GM19324 (cell line): ENCODE measurements at regions not wholly inside any gene's neighbourhood (a gene's known extent, or its start where the extent isn't known, plus 50 kb on each side); places are given as distances from the start of the nearest gene placed in this dataset.

Experiments
- ATAC-seq: cut with Tn5 transposase; IDR thresholded peaks from one replicate; pipeline ENCODE4 v1.9.1; 2021; ENCODE audit warnings: mild to moderate bottlenecking, moderate library complexity; ENCODE audit not compliant: unreplicated experiment, low FRiP score

DNA sequence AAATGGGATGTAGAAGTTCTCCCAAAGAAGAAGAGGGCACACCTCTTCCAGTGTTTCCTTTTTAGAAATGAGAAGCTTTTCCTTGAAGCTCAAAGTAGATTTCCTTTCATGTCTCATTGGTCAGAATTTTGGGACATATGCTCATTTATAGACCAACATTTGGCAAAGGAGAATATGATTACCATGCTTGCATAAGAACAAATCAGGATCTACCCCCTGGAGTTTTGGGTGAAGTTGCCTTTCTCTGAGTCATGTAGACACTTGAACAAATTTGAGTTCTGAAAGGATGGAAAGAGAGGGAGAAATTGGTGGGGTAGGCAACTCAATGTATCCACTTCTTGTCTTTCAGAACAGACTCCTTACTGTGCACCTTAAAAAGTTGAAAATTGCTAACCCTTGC is 409.0 kb downstream of the SLC4A3 start:
- ATAC-seq: no peak

GRCh38 chr2:220040346-220040745 is 412.9 kb downstream of the SLC4A3 start:
- no peak for ATAC-seq

DNA sequence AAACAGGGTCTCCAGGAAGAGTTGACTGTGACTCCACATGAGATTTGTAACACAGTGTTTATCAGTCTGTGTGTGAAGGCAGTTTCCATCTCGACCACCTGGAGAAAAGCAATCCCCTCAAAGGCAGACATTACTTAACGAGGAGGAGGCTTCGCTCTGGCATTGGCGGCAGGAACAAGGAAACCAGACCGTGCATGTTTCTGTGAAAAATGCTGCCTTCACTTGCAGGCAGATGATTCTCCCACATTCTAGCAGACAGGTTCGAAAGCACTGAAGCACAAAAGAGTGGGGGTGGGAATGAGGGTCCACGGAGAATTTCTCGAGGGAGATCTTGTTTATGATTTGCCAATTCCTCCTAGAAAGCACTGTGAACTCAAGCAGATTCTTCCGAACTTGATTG is 414.0 kb downstream of the SLC4A3 start:
- ATAC-seq: no peak

- ATAC-seq: no peak
Observed at GRCh38 chr2:220043155-220043989, 415.9 kb downstream of the SLC4A3 start.

DNA sequence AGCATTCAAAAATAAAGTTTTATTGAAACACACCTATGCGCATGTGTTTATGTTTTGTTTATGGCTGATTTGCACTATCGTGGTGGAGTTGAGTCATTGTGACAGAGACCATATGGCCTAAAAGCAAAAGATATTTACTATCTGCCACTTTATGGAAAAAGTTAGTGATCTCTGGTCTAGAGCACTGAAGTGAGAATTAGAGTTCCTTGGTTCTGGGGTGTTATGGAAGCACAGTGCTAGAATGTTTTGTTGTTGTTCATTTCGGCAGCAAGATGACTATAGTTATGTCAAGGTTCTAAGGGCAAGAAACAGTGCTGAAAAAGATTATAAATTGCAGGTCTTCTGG is 416.5 kb downstream of the SLC4A3 start:
- ATAC-seq: no peak

- no peak for ATAC-seq
Observed at GRCh38 chr2:220044383-220044782, 417.0 kb downstream of the SLC4A3 start.

DNA sequence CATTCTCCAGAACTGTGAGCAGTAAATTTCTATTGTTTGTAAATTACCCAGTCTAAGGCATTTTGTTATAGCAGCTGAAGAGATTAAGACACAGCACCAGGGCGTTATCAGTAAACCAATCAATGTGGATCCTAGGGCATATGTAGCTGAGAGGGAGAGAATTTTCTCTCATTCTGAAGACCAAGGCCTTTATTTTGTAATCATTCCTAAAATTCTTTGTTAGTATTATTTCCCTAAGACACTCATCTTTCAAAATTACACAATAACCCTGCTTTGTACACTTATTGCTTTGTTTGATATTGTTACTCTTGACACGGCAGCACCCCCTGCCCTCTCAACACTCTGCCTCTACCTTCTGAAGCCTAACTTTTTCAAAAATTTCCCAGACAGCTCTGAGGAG is 419.1 kb downstream of the SLC4A3 start:
- no peak for ATAC-seq

GRCh38 chr2:220051716-220052115 is 424.3 kb downstream of the SLC4A3 start:
- ATAC-seq: no peak

DNA sequence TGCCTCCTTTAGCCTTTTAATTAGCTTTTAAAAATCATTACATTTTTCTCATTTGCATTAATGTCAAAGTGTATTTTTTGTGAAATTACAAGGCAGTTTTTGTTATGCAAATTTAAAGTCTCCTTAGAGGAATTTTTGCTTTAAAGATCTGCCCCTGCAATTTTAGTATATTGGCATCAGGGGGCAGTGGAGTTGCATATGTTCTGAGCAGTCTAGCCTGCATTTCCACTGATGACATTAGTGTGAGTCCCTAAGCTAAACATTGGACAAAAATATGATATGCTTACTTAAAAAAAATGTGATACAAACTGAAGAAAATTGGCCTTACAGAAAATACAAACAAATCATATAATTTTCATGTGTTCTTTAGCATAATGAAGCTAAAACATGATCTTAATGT is 426.5 kb downstream of the SLC4A3 start:
- no peak for ATAC-seq

- no peak for ATAC-seq
Observed at GRCh38 chr2:220057391-220057790, 430.0 kb downstream of the SLC4A3 start.

GRCh38 chr2:220057916-220058315 is 430.5 kb downstream of the SLC4A3 start:
- ATAC-seq: no peak

DNA sequence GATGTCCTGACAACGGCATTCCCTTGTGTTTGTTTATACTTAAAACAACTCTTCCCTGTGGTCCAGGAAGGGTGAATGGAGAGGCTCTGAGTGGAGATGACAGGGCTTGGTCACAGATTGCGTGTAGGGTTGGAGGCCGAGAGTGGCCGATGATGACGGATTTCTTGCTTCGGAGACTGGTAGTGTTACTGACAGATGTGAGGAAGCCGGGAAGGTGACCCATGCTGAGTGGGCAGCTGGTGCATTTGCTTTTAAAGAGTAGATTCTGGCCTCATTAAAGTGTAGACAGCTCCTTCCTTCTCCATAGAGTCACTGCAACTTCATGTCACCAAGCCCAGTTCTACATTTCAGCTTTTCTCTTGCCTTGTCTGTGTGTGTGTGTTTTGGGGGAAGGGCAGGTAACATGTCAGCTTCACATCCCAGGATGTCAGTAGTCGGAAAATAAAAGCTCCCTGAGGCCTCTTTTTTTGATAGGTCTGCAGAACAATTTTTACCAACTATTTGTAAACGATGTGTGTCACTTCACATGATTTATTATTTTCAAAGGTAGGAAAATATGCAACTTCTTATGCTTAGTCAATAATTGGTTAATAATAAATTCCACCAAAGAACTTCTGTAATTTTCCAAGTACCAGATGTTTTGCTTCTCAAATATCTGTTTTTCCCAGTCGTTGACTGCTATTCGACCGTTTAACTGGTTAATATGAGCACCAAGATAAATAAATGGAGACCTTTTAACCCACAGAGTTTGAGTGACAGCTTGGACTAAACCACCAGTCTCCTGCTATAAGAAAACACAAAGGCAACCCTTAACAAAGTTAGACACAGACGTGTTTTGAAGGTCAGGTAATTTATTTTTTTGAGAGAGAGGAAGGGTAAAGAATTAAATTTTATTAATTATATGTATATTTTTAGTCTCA is 436.9 kb downstream of the SLC4A3 start:
- ATAC-seq: no peak

GRCh38 chr2:220065581-220065980 is 438.2 kb downstream of the SLC4A3 start:
- ATAC-seq: no peak

- ATAC-seq: no peak
Observed at GRCh38 chr2:220068846-220069245, 441.4 kb downstream of the SLC4A3 start.

DNA sequence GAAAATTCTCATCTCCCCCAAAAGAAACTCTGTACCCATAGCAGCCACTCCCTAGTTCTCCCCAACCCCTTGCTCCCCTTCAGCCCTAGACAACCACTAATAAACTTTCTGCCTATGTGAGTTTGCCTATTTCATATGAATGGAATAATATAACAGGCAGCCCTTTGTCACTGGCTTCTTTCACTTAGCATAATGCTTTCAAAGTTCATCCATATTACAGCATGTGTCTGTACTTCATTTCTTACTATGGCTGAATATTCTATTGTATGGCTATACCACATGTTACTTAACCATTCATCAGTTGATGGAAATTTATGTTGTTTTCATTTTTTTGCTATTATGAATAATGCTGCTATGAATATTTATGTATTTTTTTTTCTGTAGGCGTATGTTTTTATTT is 442.9 kb downstream of the SLC4A3 start:
- ATAC-seq: no peak

- no peak for ATAC-seq
Observed at GRCh38 chr2:220071696-220072095, 444.3 kb downstream of the SLC4A3 start.

GRCh38 chr2:220072669-220073220 is 445.3 kb downstream of the SLC4A3 start:
- no peak for ATAC-seq

DNA sequence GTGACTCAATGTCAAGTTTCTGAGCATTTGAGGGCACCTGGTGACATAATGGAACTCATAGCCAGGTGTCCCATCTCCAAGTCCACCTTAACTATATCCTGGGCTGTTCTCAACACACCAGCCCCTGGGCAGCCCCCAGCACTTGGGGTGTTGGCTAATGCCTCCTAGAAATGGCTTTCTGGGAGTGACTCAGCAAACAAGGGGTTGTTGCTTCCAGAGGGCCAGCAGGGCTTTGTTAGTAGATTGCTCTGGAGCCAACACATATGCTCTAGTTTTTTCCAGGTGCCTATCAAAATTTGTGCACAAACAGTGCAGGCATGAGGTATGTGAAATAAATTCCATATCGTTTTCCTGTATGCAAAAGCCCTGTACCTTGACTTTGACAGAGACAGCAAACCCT is 448.4 kb downstream of the SLC4A3 start:
- ATAC-seq: no peak

DNA sequence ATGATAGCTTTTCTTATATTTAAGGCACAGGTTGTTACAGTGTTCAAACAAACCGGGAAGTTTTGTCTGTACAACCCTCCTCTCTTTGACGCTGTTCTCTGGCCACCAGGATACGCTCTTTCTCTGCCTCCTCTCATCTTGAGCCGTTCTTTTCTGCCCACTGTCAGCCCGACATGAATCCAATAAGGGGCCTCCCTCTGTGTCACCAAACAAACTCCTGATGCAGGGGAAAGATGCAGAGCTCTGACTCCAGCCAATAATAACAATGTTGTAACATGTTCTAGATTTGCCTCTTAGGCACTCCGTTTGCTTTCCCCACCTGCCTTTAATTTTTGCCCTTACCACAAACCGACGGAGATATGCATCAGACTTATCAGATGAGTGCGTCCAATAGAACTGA is 449.3 kb downstream of the SLC4A3 start:
- ATAC-seq: no peak

DNA sequence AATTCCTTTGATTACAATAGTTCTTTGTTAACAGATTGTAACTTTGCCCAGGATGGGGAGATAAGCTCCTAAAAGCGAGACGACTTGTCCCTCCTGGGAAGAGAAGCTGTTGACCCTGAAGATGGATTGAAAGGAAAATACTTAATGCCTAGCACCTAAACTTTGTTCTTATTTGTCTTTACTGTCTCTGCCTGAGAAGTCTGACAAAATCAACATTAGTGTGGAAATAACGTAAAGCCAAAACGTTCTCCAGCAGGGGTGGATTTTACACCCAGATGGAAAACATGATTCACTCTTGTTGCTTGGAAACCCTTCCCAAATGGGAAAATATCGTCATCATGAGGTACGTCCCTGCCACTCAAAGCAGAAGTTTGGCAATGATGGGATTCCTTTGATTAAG is 450.1 kb downstream of the SLC4A3 start:
- ATAC-seq: no peak

GRCh38 chr2:220078439-220078838 is 451.0 kb downstream of the SLC4A3 start:
- ATAC-seq: no peak
